ENCODE measurements at regions not wholly inside any gene's neighbourhood (a gene's known extent, or its start where the extent isn't known, plus 50 kb on each side); places are given as distances from the start of the nearest gene placed in this dataset.

- TF ChIP-seq EP300 (IDR thresholded peaks at IDR 0.05) (no peak), CTCF (IDR thresholded peaks at IDR 0.05) (no peak), POLR2A (IDR thresholded peaks at IDR 0.05) (no peak)
Measured at GRCh38 chr1:239478069-239478468, 91.7 kb downstream of the CHRM3 start.

All from stomach (tissue), 4 donors.